Tongue (tissue), 1 donor: ENCODE measurements at regions not wholly inside any gene's neighbourhood (a gene's known extent, or its start where the extent isn't known, plus 50 kb on each side); places are given as distances from the start of the nearest gene placed in this dataset.
"Not testable (repeated sequence)": the region's sequence is repeated elsewhere in the genome, so short reads cannot be mapped to it uniquely, and the experiment has no call there.

Experiments
- DNase-seq: peaks from one replicate; pipeline ENCODE4 v3.0.0-alpha.2; 2015

- no peak for DNase-seq
These were observed 103.6 kb downstream of the OTOL1 start for GRCh38 chr3:161600173-161600572.

DNA sequence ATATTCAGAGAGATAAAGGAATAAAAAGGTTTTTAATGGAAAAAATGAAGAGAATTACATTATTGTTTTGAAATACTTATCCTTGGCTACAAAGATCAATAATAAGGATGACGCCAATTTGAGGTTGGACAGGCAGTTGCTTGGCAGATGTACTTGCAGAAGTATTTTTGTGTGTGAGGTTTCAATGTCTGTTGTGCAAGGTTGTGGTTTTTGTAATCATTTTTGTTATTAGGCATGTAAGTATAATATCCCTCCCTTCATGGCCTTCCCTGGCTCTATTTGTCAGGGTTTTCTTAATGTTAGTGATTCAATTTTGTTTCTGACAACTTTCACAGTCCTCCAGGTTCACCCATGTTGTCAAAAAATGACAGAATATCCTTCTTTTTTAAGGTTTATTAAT lies 105.9 kb downstream of the OTOL1 start:
- DNase-seq: no peak

DNA sequence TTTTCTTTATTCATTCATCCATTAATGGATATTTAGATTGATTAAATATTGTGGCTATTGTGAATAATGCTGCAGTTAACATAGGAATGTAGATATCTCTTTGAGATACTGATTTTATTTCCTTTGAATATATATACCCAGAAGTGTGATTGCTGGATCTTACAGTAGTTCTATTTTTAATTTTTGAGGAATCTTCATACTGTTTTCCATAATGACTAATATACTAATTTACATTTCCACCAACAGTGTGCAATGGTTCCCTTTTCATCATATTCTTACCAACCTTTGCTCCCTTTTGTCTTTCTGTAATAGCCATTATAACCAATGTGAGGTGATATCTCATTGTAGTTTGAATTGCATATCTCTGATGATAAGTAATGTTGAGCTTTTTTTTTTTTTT lies 106.3 kb downstream of the OTOL1 start:
- no peak for DNase-seq

GRCh38 chr3:161607056-161607455 lies 110.4 kb downstream of the OTOL1 start:
- DNase-seq: no peak

- no peak for DNase-seq
These were observed 122.7 kb downstream of the OTOL1 start for GRCh38 chr3:161619351-161619750.

DNA sequence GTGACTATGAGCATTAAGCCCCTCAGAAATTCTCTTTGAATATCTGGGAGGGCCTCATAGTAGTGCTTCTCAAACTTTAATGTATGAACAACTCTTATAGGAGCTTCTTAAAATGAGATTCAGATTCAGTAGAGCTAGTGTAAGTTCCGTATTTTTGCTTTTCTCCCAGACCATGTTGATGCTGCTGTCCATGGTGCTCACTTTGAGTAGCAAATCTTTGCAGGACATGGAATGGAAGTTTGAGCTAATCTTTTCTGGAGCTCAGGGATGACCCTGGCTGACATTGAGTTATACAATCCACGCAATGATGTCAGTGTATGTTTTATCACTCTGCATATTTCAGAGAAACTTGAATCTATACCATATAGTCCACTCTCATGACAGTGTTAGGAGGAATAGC lies 134.2 kb downstream of the OTOL1 start:
- peak; percentile 53 for DNase-seq

DNA sequence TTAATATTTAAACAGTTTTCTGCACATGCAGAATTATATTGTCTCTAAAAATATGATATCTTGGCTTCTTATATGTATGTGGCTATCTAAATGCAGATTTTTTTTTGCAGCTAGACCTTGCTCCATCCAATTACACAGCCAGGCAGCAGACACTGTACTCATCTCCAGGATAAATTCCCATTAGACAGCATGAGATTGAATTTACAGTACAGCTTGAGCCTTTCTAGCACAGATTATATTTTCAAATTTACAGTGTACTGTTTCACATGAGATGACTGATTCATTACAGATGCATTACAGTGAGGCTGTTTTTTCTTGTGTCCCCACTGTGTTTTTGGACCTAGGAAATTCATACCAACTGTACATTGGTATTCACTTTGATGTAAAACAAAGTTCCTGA lies 134.9 kb downstream of the OTOL1 start:
- no peak for DNase-seq

- no peak for DNase-seq
These were observed 141.0 kb downstream of the OTOL1 start for GRCh38 chr3:161637559-161637958.

- DNase-seq: not testable (repeated sequence)
These were observed 142.5 kb downstream of the OTOL1 start for GRCh38 chr3:161639095-161639494.

DNA sequence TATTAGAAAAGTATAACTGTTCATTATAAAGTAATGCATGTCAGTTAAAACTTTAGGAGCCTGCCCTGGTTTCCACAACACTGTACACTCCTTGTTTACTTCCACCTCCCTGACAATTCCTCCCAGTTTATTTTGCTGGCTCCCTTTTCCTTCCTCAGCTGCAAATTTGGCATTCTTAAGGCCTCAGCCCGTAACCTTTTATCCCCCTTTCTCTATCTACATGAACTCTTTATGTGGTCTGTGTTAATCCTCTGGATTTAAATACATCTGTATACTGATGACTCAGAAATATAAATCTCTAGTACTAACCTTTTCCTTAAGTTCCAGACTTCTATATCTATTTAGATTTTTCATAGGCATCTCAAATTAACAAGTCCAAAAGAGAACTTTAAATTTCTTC lies 143.6 kb downstream of the OTOL1 start:
- no peak for DNase-seq

DNA sequence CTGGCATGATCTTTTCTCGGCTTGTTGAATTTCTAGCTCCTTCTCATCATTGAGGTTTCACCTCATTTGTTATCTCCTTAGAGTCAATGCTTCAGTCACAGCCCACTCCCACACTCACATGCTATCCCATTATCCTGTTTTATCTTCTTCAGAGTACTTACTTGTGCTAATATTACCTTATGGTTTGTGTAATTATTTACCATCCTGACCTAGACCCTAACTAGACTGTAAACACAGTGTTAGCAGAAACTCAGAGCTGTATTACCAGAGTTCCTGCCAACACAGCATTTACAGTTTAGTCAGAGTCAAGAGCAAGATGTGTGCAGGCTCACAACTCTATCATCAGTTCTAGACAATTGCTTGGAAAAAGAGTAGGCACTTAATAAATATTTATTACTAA lies 144.7 kb downstream of the OTOL1 start:
- DNase-seq: no peak

- peak; percentile 88 for DNase-seq
These were observed 148.5 kb downstream of the OTOL1 start for GRCh38 chr3:161644891-161645635.

GRCh38 chr3:161647936-161648470 lies 151.4 kb downstream of the OTOL1 start:
- DNase-seq: peak; percentile 54

- no peak for DNase-seq
These were observed 153.4 kb downstream of the OTOL1 start for GRCh38 chr3:161649900-161650484.

DNA sequence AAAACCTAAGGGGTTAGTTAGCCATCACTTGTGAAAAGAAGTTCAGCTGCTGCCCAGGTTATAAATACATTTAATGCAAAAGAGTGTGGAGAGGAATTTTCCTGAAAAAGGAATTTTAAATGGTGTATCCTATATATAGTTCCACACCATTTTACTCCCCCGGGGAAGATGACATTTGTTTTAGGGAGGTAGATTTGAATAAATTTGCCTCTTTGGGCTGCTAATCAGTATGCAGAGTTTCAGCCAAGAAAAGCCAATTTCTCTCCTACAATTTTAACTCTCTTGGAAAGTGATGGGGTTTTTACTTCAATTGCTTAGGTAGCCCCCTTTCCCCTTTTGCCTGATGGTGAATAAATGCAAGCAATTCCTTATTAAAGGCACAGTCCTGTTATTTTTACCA lies 161.2 kb downstream of the OTOL1 start:
- no peak for DNase-seq

GRCh38 chr3:161671141-161671540 lies 174.5 kb downstream of the OTOL1 start:
- DNase-seq: no peak

DNA sequence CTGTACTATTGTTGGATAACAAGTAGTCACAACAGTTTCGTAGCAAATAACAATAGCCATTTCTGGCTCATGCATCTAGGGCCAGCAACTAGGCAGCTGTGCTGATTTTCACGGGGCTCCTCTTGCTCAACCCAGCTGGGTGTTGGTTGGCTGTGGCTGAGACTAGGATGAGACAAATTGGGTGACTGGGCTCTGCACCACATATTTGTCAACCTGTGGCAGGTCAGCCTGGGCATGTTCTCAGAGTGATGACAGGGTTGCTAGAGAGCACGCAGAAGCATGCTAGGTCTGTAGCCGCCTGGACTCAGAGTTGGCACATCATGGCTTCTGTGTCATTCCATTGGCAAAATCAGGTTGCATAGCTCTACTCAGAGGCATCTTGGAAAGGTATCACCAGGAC lies 175.9 kb downstream of the OTOL1 start:
- peak; percentile 43 for DNase-seq

GRCh38 chr3:161673866-161674265 lies 177.3 kb downstream of the OTOL1 start:
- no peak for DNase-seq

DNA sequence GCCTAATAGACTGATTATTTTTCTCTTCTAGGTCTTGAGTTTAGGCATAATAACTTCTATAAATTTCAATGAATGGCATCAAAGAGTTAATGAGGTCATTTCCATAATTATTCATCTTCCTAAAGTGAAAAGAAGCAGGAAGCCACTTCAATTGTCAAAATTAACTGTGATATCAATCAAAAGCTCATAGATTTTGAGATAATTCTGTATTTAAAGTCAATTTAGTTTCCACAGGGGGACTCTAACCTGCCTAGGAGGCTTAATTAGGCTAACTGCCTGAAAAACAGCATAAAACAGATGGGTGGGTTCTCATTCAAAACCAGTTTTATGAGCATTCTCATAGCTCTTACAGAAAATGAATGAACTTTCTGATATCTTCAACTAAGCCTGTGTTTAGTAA lies 177.8 kb downstream of the OTOL1 start:
- no peak for DNase-seq

- DNase-seq: not testable (repeated sequence)
These were observed 185.2 kb downstream of the OTOL1 start for GRCh38 chr3:161681831-161682230.

- DNase-seq: no peak
These were observed 186.1 kb downstream of the OTOL1 start for GRCh38 chr3:161682715-161683114.

GRCh38 chr3:161689584-161690298 lies 193.1 kb downstream of the OTOL1 start:
- DNase-seq: no peak

DNA sequence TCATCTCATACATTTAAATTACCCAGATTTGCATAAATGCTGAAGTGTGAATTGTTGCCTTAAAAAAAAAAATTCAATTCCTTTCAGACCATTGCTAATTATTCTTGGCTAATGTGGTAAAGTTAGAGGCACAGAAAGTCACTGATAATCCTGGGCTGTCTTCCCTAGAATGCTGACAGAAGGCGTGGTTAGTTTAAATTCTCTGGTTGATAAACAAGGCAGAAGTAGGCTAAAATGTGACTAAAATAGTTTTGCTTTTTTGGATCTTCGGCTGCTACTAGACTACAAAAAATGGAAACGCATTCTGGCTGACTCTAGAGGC lies 193.7 kb downstream of the OTOL1 start:
- no peak for DNase-seq

- no peak for DNase-seq
These were observed 195.1 kb downstream of the OTOL1 start for GRCh38 chr3:161691677-161692076.
